ENCODE measurements at regions not wholly inside any gene's neighbourhood (a gene's known extent, or its start where the extent isn't known, plus 50 kb on each side); places are given as distances from the start of the nearest gene placed in this dataset.
"Not testable (repeated sequence)": the region's sequence is repeated elsewhere in the genome, so short reads cannot be mapped to it uniquely, and the experiment has no call there.

GRCh38 chr14:101088714-101089113 is 185.2 kb upstream of the RTL1 start:
- POLR2A ChIA-PET = no interaction called here

GRCh38 chr14:101090478-101090877 is 187.0 kb upstream of the RTL1 start:
- H3K36me3 ChIP-seq (ENCODE audit: control insufficient read depth in 2 of 2, extremely low read depth in 1 of 2, insufficient read depth in 1 of 2, low read length in 1 of 2); H3K27ac Mint-ChIP-seq; H3K9me3 Mint-ChIP-seq; H3K4me3 Mint-ChIP-seq; CTCF ChIA-PET; POLR2A ChIA-PET; H3K4me1 Mint-ChIP-seq; H3K4me1 ChIP-seq (ENCODE audit: control insufficient read depth in 1 of 2, extremely low read depth in 1 of 2, insufficient read depth in 2 of 2, low read length in 2 of 2); H3K9me3 ChIP-seq; ATAC-seq (replicated peaks in 1 of 4); H3K36me3 Mint-ChIP-seq; H3K4me3 ChIP-seq (ENCODE audit: control insufficient read depth in 1 of 2, extremely low read depth in 1 of 2, low read length in 1 of 2); H3K27ac ChIP-seq (ENCODE audit: low read length): not testable (repeated sequence)
- DNase-seq = peak in 1 of 35 experiments; percentile 14
- H3K27me3 ChIP-seq (replicated peaks in 1 of 2; ENCODE audit: control insufficient read depth in 2 of 2, extremely low read depth in 1 of 2, insufficient read depth in 2 of 2, low read length in 1 of 2) = peaks cover 0 to 19% of the 10 kb centered on the region in 2 experiments
- peaks cover 4 to 14% of the 10 kb centered on the region in 2 donors for H3K27me3 Mint-ChIP-seq
- WGBS (ENCODE audit: insufficient coverage) = 91% methylated on average over 4 of the region's 11 CpGs

More at GRCh38 chr14:101088714-101089113, 185.2 kb upstream of the RTL1 start:
- no peaks in the 10 kb centered on the region for H3K4me1 ChIP-seq (ENCODE audit: control insufficient read depth in 1 of 2, extremely low read depth in 1 of 2, insufficient read depth in 2 of 2, low read length in 2 of 2)
- no peaks in the 10 kb centered on the region for H3K36me3 ChIP-seq (ENCODE audit: control insufficient read depth in 2 of 2, extremely low read depth in 1 of 2, insufficient read depth in 1 of 2, low read length in 1 of 2)
- Mint-ChIP-seq H3K4me1 (no peaks in the 10 kb centered on the region), H3K36me3 (no peaks in the 10 kb centered on the region), H3K27me3 (peaks cover 4 to 14% of the 10 kb centered on the region in 2 donors), H3K9me3 (peaks cover 0 to 8% (median 3%) of the 10 kb centered on the region in 3 donors), H3K27ac (no peak overlapping the region), H3K4me3 (no peak overlapping the region)
- CTCF ChIA-PET = no interaction called here
- no peak overlapping the region for H3K27ac ChIP-seq (ENCODE audit: low read length)
- ATAC-seq (replicated peaks in 1 of 4) (no peak), DNase-seq (no peak)
- H3K27me3 ChIP-seq (replicated peaks in 1 of 2; ENCODE audit: control insufficient read depth in 2 of 2, extremely low read depth in 1 of 2, insufficient read depth in 2 of 2, low read length in 1 of 2) = peaks cover 0 to 23% of the 10 kb centered on the region in 2 experiments
- H3K9me3 ChIP-seq = no peaks in the 10 kb centered on the region
- 63% methylated on average over 2 of the region's 3 CpGs for WGBS (ENCODE audit: insufficient coverage)
- H3K4me3 ChIP-seq (ENCODE audit: control insufficient read depth in 1 of 2, extremely low read depth in 1 of 2, low read length in 1 of 2) = no peak overlapping the region

- Mint-ChIP-seq H3K36me3 (no peaks in the 10 kb centered on the region), H3K27ac (no peak overlapping the region), H3K9me3 (peaks cover 0 to 6% (median under 1%) of the 10 kb centered on the region in 3 donors), H3K4me1 (no peaks in the 10 kb centered on the region), H3K4me3 (no peak overlapping the region), H3K27me3 (peaks cover 1 to 12% of the 10 kb centered on the region in 2 donors)
- DNase-seq (no peak), ATAC-seq (replicated peaks in 1 of 4) (no peak)
- WGBS (ENCODE audit: insufficient coverage) = no CpG with 5 or more reads among the region's 2 CpGs
- CTCF ChIA-PET = no interaction called here
- Histone ChIP-seq H3K36me3 (ENCODE audit: control insufficient read depth in 2 of 2, extremely low read depth in 1 of 2, insufficient read depth in 1 of 2, low read length in 1 of 2) (no peaks in the 10 kb centered on the region), H3K4me3 (ENCODE audit: control insufficient read depth in 1 of 2, extremely low read depth in 1 of 2, low read length in 1 of 2) (no peak overlapping the region), H3K9me3 (no peaks in the 10 kb centered on the region), H3K27me3 (replicated peaks in 1 of 2; ENCODE audit: control insufficient read depth in 2 of 2, extremely low read depth in 1 of 2, insufficient read depth in 2 of 2, low read length in 1 of 2) (peaks cover 0 to 19% of the 10 kb centered on the region in 2 experiments), H3K27ac (ENCODE audit: low read length) (no peak overlapping the region), H3K4me1 (ENCODE audit: control insufficient read depth in 1 of 2, extremely low read depth in 1 of 2, insufficient read depth in 2 of 2, low read length in 2 of 2) (no peaks in the 10 kb centered on the region)
- POLR2A ChIA-PET = no interaction called here
Measured at GRCh38 chr14:101090976-101091375, 187.5 kb upstream of the RTL1 start.

- ATAC-seq (replicated peaks in 1 of 4); H3K4me1 ChIP-seq (ENCODE audit: control insufficient read depth in 1 of 2, extremely low read depth in 1 of 2, insufficient read depth in 2 of 2, low read length in 2 of 2); DNase-seq; H3K36me3 ChIP-seq (ENCODE audit: control insufficient read depth in 2 of 2, extremely low read depth in 1 of 2, insufficient read depth in 1 of 2, low read length in 1 of 2); H3K27ac Mint-ChIP-seq; CTCF ChIA-PET; H3K9me3 Mint-ChIP-seq; H3K27ac ChIP-seq (ENCODE audit: low read length); H3K36me3 Mint-ChIP-seq; H3K4me3 Mint-ChIP-seq; H3K4me1 Mint-ChIP-seq; POLR2A ChIA-PET; H3K4me3 ChIP-seq (ENCODE audit: control insufficient read depth in 1 of 2, extremely low read depth in 1 of 2, low read length in 1 of 2); H3K9me3 ChIP-seq; H3K27me3 ChIP-seq (replicated peaks in 1 of 2; ENCODE audit: control insufficient read depth in 2 of 2, extremely low read depth in 1 of 2, insufficient read depth in 2 of 2, low read length in 1 of 2): not testable (repeated sequence)
- 93% methylated on average over 5 of the region's 6 CpGs for WGBS (ENCODE audit: insufficient coverage)
- H3K27me3 Mint-ChIP-seq = peaks cover 5 to 12% of the 10 kb centered on the region in 2 donors
Measured at GRCh38 chr14:101094916-101095315, 191.4 kb upstream of the RTL1 start.

- Histone ChIP-seq H3K27ac (ENCODE audit: low read length) (no peak overlapping the region), H3K9me3 (no peaks in the 10 kb centered on the region), H3K4me3 (ENCODE audit: control insufficient read depth in 1 of 2, extremely low read depth in 1 of 2, low read length in 1 of 2) (no peak overlapping the region), H3K4me1 (ENCODE audit: control insufficient read depth in 1 of 2, extremely low read depth in 1 of 2, insufficient read depth in 2 of 2, low read length in 2 of 2) (no peaks in the 10 kb centered on the region), H3K27me3 (replicated peaks in 1 of 2; ENCODE audit: control insufficient read depth in 2 of 2, extremely low read depth in 1 of 2, insufficient read depth in 2 of 2, low read length in 1 of 2) (peaks cover 0 to 13% of the 10 kb centered on the region in 2 experiments), H3K36me3 (ENCODE audit: control insufficient read depth in 2 of 2, extremely low read depth in 1 of 2, insufficient read depth in 1 of 2, low read length in 1 of 2) (no peaks in the 10 kb centered on the region)
- H3K27me3 Mint-ChIP-seq = peaks cover 5 to 10% of the 10 kb centered on the region in 2 donors
- no peak for ATAC-seq (replicated peaks in 1 of 4)
- H3K36me3 Mint-ChIP-seq = no peaks in the 10 kb centered on the region
- H3K4me3 Mint-ChIP-seq = no peak overlapping the region
- no peak overlapping the region for H3K27ac Mint-ChIP-seq
- no peaks in the 10 kb centered on the region for H3K4me1 Mint-ChIP-seq
- 100% methylated on average over 2 of the region's 2 CpGs for WGBS (ENCODE audit: insufficient coverage)
- no peak for DNase-seq
- ChIA-PET POLR2A (no interaction called here), CTCF (no interaction called here)
- peaks cover 0 to 11% (median 2%) of the 10 kb centered on the region in 3 donors for H3K9me3 Mint-ChIP-seq
Measured at GRCh38 chr14:101096551-101096950, 193.0 kb upstream of the RTL1 start.

- Mint-ChIP-seq H3K4me3 (no peak overlapping the region), H3K36me3 (no peaks in the 10 kb centered on the region), H3K27ac (no peak overlapping the region), H3K9me3 (peaks cover 0 to 11% (median 2%) of the 10 kb centered on the region in 3 donors), H3K4me1 (no peaks in the 10 kb centered on the region), H3K27me3 (peaks cover 5 to 14% of the 10 kb centered on the region in 2 donors)
- no peaks in the 10 kb centered on the region for H3K4me1 ChIP-seq (ENCODE audit: control insufficient read depth in 1 of 2, extremely low read depth in 1 of 2, insufficient read depth in 2 of 2, low read length in 2 of 2)
- peaks cover 0 to 17% of the 10 kb centered on the region in 2 experiments for H3K27me3 ChIP-seq (replicated peaks in 1 of 2; ENCODE audit: control insufficient read depth in 2 of 2, extremely low read depth in 1 of 2, insufficient read depth in 2 of 2, low read length in 1 of 2)
- H3K27ac ChIP-seq (ENCODE audit: low read length) = no peak overlapping the region
- no peaks in the 10 kb centered on the region for H3K36me3 ChIP-seq (ENCODE audit: control insufficient read depth in 2 of 2, extremely low read depth in 1 of 2, insufficient read depth in 1 of 2, low read length in 1 of 2)
- 38% methylated on average over 1 of the region's 3 CpGs for WGBS (ENCODE audit: insufficient coverage)
- H3K4me3 ChIP-seq (ENCODE audit: control insufficient read depth in 1 of 2, extremely low read depth in 1 of 2, low read length in 1 of 2) = no peak overlapping the region
- ATAC-seq (replicated peaks in 1 of 4) = no peak
- no peaks in the 10 kb centered on the region for H3K9me3 ChIP-seq
- ChIA-PET POLR2A (no interaction called here), CTCF (no interaction called here)
- no peak for DNase-seq
Measured at GRCh38 chr14:101097109-101097793, 193.7 kb upstream of the RTL1 start.

Measured in T-cell (primary cell).